ENCODE measurements at regions not wholly inside any gene's neighbourhood (a gene's known extent, or its start where the extent isn't known, plus 50 kb on each side); places are given as distances from the start of the nearest gene placed in this dataset.
"Not testable (repeated sequence)": the region's sequence is repeated elsewhere in the genome, so short reads cannot be mapped to it uniquely, and the experiment has no call there.

GRCh38 chr11:97076666-97077065 lies 686.9 kb downstream of the JRKL start:
- not testable (repeated sequence) for TF ChIP-seq CTCF (IDR thresholded peaks at IDR 0.05 in 8 of 11, conservative IDR thresholded peaks at IDR 0.05 in 3 of 11); POLR2AphosphoS5 (IDR thresholded peaks at IDR 0.05)
